DOHH2 (cell line): ENCODE measurements at regions not wholly inside any gene's neighbourhood (a gene's known extent, or its start where the extent isn't known, plus 50 kb on each side); places are given as distances from the start of the nearest gene placed in this dataset.

Source experiments
- H3F3A ChIP-seq: fragments of 200-600 bp; sonication (generic), shearing (Covaris generic); 2 replicates; pipeline ENCODE4 v1.6.0; 2016; ENCODE audit warnings: antibody characterized with exemption, mild to moderate bottlenecking; ENCODE audit not compliant: control insufficient read depth, insufficient read depth
- H3K27ac ChIP-seq: fragments of 200-600 bp; sonication (generic); 2 replicates; pipeline ENCODE4 v1.5.1; 2014; ENCODE audit warnings: low read depth, mild to moderate bottlenecking, low read length, moderate library complexity
- H3K27me3 ChIP-seq: fragments of 200-600 bp; sonication (generic); 2 replicates; pipeline ENCODE4 v1.6.1; 2014; ENCODE audit warnings: mild to moderate bottlenecking, low read length, mixed read lengths; ENCODE audit not compliant: control insufficient read depth
- H3K36me3 ChIP-seq: fragments of 200-600 bp; sonication (generic); 2 replicates; pipeline ENCODE4 v1.6.1; 2014; ENCODE audit warnings: mild to moderate bottlenecking, low read length, moderate library complexity, mixed read lengths; ENCODE audit not compliant: control insufficient read depth
- H3K4me1 ChIP-seq: fragments of 200-600 bp; sonication (generic); 2 replicates; pipeline ENCODE4 v1.6.1; 2014; ENCODE audit warnings: mild to moderate bottlenecking, low read length, mixed read lengths; ENCODE audit not compliant: control insufficient read depth
- H3K4me2 ChIP-seq: fragments of 200-600 bp; sonication (generic); 2 replicates; pipeline ENCODE4 v1.6.0; 2014; ENCODE audit warnings: mild to moderate bottlenecking, low read length, moderate library complexity
- H3K4me3 ChIP-seq: fragments of 200-600 bp; sonication (generic); 2 replicates; pipeline ENCODE4 v1.5.1; 2014; ENCODE audit warnings: mild to moderate bottlenecking, low read length, mixed read lengths
- H3K79me2 ChIP-seq: fragments of 200-600 bp; sonication (generic); 2 replicates; pipeline ENCODE4 v1.6.1; 2014; ENCODE audit warnings: mild to moderate bottlenecking, low read length, mixed read lengths; ENCODE audit not compliant: control insufficient read depth
- H3K9me2 ChIP-seq: fragments of 200-600 bp; sonication (generic); replicated peaks from 2 replicates; pipeline ENCODE4 v1.6.1; 2014; ENCODE audit warnings: mild to moderate bottlenecking, low read length, mixed read lengths; ENCODE audit not compliant: control insufficient read depth
- H3K9me3 ChIP-seq: fragments of 200-600 bp; sonication (generic); 2 replicates; pipeline ENCODE4 v1.6.1; 2014; ENCODE audit warnings: antibody characterized with exemption, low read length, mixed read lengths; ENCODE audit not compliant: control insufficient read depth, insufficient read depth
- H4K20me1 ChIP-seq: fragments of 200-600 bp; sonication (generic); 2 replicates; pipeline ENCODE4 v1.6.0; 2014; ENCODE audit warnings: low read depth, mild to moderate bottlenecking, antibody characterized with exemption, low read length, moderate library complexity; ENCODE audit not compliant: control insufficient read depth, insufficient read depth
- CTCF ChIP-seq: fragments of 200-600 bp; sonication (generic); IDR thresholded peaks from one replicate; pipeline ENCODE4 v1.5.1; 2014; ENCODE audit warnings: antibody characterized with exemption, mild to moderate bottlenecking, low read depth, low read length; ENCODE audit not compliant: poor library complexity, severe bottlenecking
- EZH2phosphoT487 ChIP-seq: fragments of 200-600 bp; sonication (generic); IDR thresholded peaks from 2 replicates; pipeline ENCODE4 v1.6.1; 2017; ENCODE audit warnings: borderline replicate concordance, mild to moderate bottlenecking, antibody characterized with exemption, low read length, moderate library complexity, mixed read lengths

GRCh38 chr3:118478706-118479276 lies 555.9 kb downstream of the IGSF11 start:
- Histone ChIP-seq H3K9me3 (peaks cover 3% of the 10 kb centered on the region; the same call in 1 of the 2 replicates), H3K4me1 (no peaks in the 10 kb centered on the region), H3K27ac (no peak overlapping the region), H3K36me3 (no peaks in the 10 kb centered on the region), H3K4me2 (no peak overlapping the region), H3K27me3 (no peaks in the 10 kb centered on the region), H3F3A (no peaks in the 10 kb centered on the region), H3K79me2 (no peaks in the 10 kb centered on the region), H3K4me3 (no peak overlapping the region), H3K9me2 (no peaks in the 10 kb centered on the region), H4K20me1 (no peaks in the 10 kb centered on the region)
- TF ChIP-seq CTCF (no peak), EZH2phosphoT487 (no peak)

GRCh38 chr3:118479376-118479775 lies 555.3 kb downstream of the IGSF11 start:
- H3F3A ChIP-seq = no peaks in the 10 kb centered on the region
- no peak for TF ChIP-seq EZH2phosphoT487
- no peak for TF ChIP-seq CTCF
- no peaks in the 10 kb centered on the region for H3K9me3 ChIP-seq
- H4K20me1 ChIP-seq = no peaks in the 10 kb centered on the region
- no peak overlapping the region for H3K27ac ChIP-seq
- H3K4me1 ChIP-seq = no peaks in the 10 kb centered on the region
- H3K4me3 ChIP-seq = no peak overlapping the region
- H3K79me2 ChIP-seq = no peaks in the 10 kb centered on the region
- H3K9me2 ChIP-seq = no peaks in the 10 kb centered on the region
- H3K4me2 ChIP-seq = no peak overlapping the region
- no peaks in the 10 kb centered on the region for H3K36me3 ChIP-seq
- H3K27me3 ChIP-seq = no peaks in the 10 kb centered on the region

GRCh38 chr3:118480101-118480860 lies 554.4 kb downstream of the IGSF11 start:
- Histone ChIP-seq H4K20me1 (no peaks in the 10 kb centered on the region), H3K4me3 (no peak overlapping the region), H3K36me3 (no peaks in the 10 kb centered on the region), H3F3A (no peaks in the 10 kb centered on the region), H3K27ac (no peak overlapping the region), H3K4me1 (no peaks in the 10 kb centered on the region), H3K27me3 (no peaks in the 10 kb centered on the region), H3K4me2 (no peak overlapping the region), H3K9me3 (no peaks in the 10 kb centered on the region), H3K79me2 (no peaks in the 10 kb centered on the region), H3K9me2 (no peaks in the 10 kb centered on the region)
- TF ChIP-seq EZH2phosphoT487 = no peak
- no peak for TF ChIP-seq CTCF
